Left lung (tissue), 4 donors: ENCODE measurements at regions not wholly inside any gene's neighbourhood (a gene's known extent, or its start where the extent isn't known, plus 50 kb on each side); places are given as distances from the start of the nearest gene placed in this dataset.

Source experiments
- ATAC-seq: fragments of 200-7000 bp; cut with Tn5 transposase; one replicate; pipeline ENCODE4 v1.9.1; 2020; ENCODE audit warnings: moderate library complexity
- DNase-seq, 4 donors: peaks; one replicate each; pipeline ENCODE4 v3.0.0-alpha.2; 2013 to 2020
- H3K27ac ChIP-seq, 2 donors: fragments of 200-600 bp; sonication (generic) in 1 of 2; one replicate each; pipeline versions ENCODE4 v1.5.0 to v1.8.0; 2020 to 2021
- H3K27me3 ChIP-seq, 2 donors: fragments of 200-600 bp; sonication (generic) in 1 of 2; one replicate each; pipeline versions ENCODE4 v1.5.0 to v1.8.0; 2020 to 2021
- H3K36me3 ChIP-seq, 2 donors: fragments of 200-600 bp; sonication (generic) in 1 of 2; one replicate each; pipeline versions ENCODE4 v1.5.0 to v1.8.0; 2020 to 2021
- H3K4me1 ChIP-seq, 2 donors: fragments of 200-600 bp; one replicate each; pipeline ENCODE4 v1.8.0; 2021
- H3K4me3 ChIP-seq, 2 donors: fragments of 200-600 bp; sonication (generic) in 1 of 2; one replicate each; pipeline versions ENCODE4 v1.5.0 to v1.8.0; 2020 to 2021; ENCODE audit warnings: mild to moderate bottlenecking in 1 of 2
- H3K9me3 ChIP-seq, 2 donors: fragments of 200-600 bp; sonication (generic) in 1 of 2; one replicate each; pipeline versions ENCODE4 v1.5.0 to v1.8.0; 2020 to 2021
- intact Hi-C, 2 donors: fragments of 100-400 bp; cut with DNase I; formaldehyde crosslinking; loops; one replicate each; pipeline versions ENCODE4 v1.11.2 to v1.14.2; 2022
- TF ChIP-seq, protein P1 (sequence below), 2 donors: fragments of 200-600 bp; sonication (generic) in 1 of 2; IDR thresholded peaks; one replicate each; pipeline versions ENCODE4 v1.5.0 to v1.8.0; 2021; ENCODE audit warnings: antibody characterized with exemption in 2 of 2
- donor health status: DM: no; HTN: yes; CAD: no.
- donor health status: DM: no; HTN: no; CAD: no.

DNA sequence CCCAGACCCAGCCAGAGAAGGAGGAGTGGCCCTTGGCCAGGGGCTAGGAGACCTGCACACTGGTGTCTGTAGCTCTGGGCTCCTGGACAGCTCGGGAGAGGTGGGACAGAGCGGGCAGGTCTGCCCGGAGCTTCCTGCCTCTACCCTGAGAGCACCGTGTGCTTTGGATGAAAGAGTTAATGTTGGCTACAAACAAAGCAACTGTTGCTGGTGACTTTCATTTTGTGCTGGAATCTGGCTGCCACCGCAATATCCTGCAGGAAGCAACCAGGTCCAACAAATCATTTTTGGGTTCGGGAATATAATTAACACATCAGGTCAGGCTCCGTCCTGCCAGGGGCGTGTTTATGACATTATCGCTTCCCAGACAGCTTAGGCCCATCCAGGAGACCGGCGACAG is 441.8 kb upstream of the MKI67 start:
- ATAC-seq (no peak), DNase-seq (no peak)
- no peaks in the 10 kb centered on the region for H3K9me3 ChIP-seq

DNA sequence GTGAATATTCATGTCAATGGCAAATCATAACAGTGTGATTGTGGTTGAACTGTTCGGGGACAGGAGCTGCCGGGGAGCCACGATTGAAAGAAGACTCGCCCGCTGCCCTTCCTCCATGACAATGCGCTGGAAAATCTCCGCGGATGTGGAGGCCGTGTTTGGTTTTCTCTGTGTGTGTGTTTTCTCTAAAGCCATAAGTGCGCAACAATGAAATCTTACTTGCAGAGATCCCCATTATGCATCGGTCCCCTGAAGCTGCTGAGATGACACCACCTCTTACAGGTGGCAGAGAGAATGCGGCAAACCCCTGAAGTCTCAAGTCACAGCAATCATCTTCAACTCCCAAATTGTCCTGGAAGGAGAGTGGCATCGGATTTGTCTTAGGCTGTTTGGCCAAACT is 442.3 kb upstream of the MKI67 start:
- no peaks in the 10 kb centered on the region for H3K36me3 ChIP-seq
- H3K4me3 ChIP-seq, result no peak overlapping the region
- intact Hi-C loops, result no loop called here
- DNase-seq (no peak), ATAC-seq (no peak)
- no peaks in the 10 kb centered on the region for H3K9me3 ChIP-seq
- TF ChIP-seq, protein P1, sequence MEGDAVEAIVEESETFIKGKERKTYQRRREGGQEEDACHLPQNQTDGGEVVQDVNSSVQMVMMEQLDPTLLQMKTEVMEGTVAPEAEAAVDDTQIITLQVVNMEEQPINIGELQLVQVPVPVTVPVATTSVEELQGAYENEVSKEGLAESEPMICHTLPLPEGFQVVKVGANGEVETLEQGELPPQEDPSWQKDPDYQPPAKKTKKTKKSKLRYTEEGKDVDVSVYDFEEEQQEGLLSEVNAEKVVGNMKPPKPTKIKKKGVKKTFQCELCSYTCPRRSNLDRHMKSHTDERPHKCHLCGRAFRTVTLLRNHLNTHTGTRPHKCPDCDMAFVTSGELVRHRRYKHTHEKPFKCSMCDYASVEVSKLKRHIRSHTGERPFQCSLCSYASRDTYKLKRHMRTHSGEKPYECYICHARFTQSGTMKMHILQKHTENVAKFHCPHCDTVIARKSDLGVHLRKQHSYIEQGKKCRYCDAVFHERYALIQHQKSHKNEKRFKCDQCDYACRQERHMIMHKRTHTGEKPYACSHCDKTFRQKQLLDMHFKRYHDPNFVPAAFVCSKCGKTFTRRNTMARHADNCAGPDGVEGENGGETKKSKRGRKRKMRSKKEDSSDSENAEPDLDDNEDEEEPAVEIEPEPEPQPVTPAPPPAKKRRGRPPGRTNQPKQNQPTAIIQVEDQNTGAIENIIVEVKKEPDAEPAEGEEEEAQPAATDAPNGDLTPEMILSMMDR (IDR thresholded peaks at IDR 0.05), result no peak
- no peak overlapping the region for H3K27ac ChIP-seq
- no peaks in the 10 kb centered on the region for H3K4me1 ChIP-seq
- H3K27me3 ChIP-seq, result peaks cover 0 to 41% of the 10 kb centered on the region in 2 donors

More for the DNA sequence above, 441.8 kb upstream of the MKI67 start:
- Histone ChIP-seq H3K4me1 (no peaks in the 10 kb centered on the region), H3K27ac (no peak overlapping the region), H3K36me3 (no peaks in the 10 kb centered on the region), H3K27me3 (peaks cover 0 to 37% of the 10 kb centered on the region in 2 donors), H3K4me3 (no peak overlapping the region)
- TF ChIP-seq, protein P1 (IDR thresholded peaks at IDR 0.05), result no peak
- intact Hi-C loops, result no loop called here

DNA sequence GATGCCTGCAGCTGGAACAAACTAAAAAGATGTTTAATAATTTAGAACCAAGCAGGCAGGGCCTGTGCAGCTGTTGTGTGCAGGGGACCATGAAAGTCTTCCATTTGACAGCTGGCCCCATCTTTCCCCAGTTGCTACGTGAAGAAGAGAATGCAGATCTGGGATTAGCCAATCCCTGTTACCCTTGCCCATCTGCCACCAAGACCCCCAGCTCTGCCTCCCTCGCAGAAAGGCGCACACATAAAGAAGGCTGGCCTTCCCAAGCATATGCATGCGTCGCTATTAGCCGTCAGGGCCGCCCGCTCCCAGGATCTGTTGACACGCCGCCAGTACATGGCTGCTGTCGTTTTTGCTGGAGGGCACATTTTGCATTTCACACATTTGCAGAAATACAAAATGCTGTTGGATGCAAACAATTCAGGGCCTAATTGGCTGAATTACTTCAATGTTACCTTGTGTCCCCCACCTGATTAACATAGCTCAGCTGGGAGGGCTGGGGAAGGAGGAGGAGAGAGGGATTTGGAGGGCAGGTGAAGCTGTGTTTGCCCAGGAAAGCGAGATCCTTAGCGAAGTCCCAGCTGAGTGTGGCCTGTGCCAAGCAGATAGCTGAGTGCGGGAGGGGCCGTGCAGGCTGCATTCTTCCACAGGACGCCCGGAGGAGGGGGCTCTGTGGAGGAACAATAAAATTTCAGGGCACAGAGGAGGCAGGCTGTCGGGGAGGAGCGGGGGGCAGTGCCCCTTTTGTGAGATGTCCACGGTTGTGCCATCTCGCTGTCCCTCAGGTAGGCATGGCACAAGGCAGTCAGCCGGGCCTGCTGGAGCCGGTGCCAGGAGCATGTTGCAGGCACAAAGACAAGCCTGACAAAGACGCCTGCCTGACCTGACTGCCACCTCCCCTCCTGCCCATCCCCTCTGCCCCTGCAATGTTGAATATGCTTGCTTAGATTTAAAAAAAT is 443.0 kb upstream of the MKI67 start:
- H3K4me1 ChIP-seq, result no peaks in the 10 kb centered on the region
- TF ChIP-seq, protein P1 (IDR thresholded peaks at IDR 0.05), result no peak
- no peaks in the 10 kb centered on the region for H3K36me3 ChIP-seq
- H3K27ac ChIP-seq, result no peak overlapping the region
- no peaks in the 10 kb centered on the region for H3K9me3 ChIP-seq
- peaks cover 0 to 48% of the 10 kb centered on the region in 2 donors for H3K27me3 ChIP-seq
- intact Hi-C loops, result no loop called here
- ATAC-seq (no peak), DNase-seq (no peak)
- no peak overlapping the region for H3K4me3 ChIP-seq

DNA sequence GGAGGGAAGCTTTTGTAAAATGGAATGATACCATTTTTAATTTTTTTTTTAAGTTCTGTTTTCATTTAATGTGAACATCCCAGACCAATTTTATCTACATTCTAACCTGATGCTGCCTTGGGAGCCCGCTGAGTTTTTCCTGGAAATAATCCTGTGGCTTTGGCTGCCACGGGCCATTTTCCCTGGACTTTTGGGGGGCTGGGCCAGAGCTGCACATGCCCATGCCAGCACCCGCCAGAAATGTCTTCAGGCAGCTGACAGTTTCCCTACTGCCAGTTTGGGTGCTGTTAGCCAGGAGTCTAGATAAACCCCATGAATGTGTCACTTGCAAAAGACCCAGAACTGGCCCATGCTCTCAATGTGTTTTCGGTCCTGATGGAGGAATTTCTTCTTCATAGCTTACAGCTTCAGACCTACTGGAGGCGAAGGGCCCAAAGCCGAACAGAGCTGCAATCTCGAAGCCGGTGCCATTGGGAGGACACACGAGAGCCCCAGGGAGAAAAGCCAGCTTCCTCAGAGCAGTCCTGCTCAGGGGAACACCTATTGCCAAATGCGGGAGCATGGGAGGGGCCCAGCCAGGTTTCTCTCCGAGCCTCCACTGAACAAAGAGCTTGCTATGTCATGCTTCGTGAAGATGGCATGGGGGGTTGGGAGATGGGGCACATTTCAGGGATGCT is 444.2 kb upstream of the MKI67 start:
- no peaks in the 10 kb centered on the region for H3K4me1 ChIP-seq
- intact Hi-C loops, result no loop called here
- ATAC-seq (no peak), DNase-seq (no peak)
- H3K4me3 ChIP-seq, result no peak overlapping the region
- TF ChIP-seq, protein P1 (IDR thresholded peaks at IDR 0.05), result no peak
- H3K36me3 ChIP-seq, result no peaks in the 10 kb centered on the region
- peaks cover 4 to 51% of the 10 kb centered on the region in 2 donors for H3K27me3 ChIP-seq
- no peak overlapping the region for H3K27ac ChIP-seq
- H3K9me3 ChIP-seq, result no peaks in the 10 kb centered on the region

DNA sequence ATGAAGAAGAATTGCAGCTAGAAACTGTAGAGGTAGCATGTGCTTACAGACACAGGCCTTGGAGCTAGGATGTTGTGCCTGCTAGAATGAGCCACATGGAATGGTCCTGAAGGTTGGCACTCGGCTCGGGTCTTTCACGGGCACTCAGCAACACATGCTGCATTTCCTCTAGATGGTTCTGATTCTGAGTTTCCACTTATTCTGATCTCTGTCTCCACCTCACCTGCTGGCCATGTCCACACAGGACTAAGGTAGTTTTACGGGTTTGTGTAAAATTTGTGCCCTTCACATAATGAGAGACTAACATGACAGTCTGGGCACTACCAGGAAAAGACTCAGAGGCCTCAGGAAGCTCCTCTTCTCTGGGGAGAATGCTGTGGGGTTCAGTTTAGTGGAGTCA is 444.8 kb upstream of the MKI67 start:
- TF ChIP-seq, protein P1 (IDR thresholded peaks at IDR 0.05), result no peak
- H3K4me1 ChIP-seq, result no peaks in the 10 kb centered on the region
- no peak overlapping the region for H3K27ac ChIP-seq
- intact Hi-C loops, result no loop called here
- no peak overlapping the region for H3K4me3 ChIP-seq
- H3K27me3 ChIP-seq, result peaks cover 4 to 45% of the 10 kb centered on the region in 2 donors
- DNase-seq (no peak), ATAC-seq (no peak)
- no peaks in the 10 kb centered on the region for H3K36me3 ChIP-seq
- no peaks in the 10 kb centered on the region for H3K9me3 ChIP-seq
